Activated naive CD8-positive, alpha-beta T cell treated with anti-CD3 and anti-CD28 coated beads, Interleukin-2, amount 10 ng/mL, durations not matched to agents 7 days and 5 days (primary cell): ENCODE measurements at regions not wholly inside any gene's neighbourhood (a gene's known extent, or its start where the extent isn't known, plus 50 kb on each side); places are given as distances from the start of the nearest gene placed in this dataset.
"Not testable (repeated sequence)": the region's sequence is repeated elsewhere in the genome, so short reads cannot be mapped to it uniquely, and the experiment has no call there.

ENCODE experiments used
- ATAC-seq: fragments of 150-1000 bp; cut with Tn5 transposase; one replicate; pipeline ENCODE4 v1.10.0; 2021; ENCODE audit warnings: low read depth, moderate library complexity
- POLR2A ChIA-PET: fragments of 350-600 bp; sonication (Branson Sonifier 250); formaldehyde crosslinking; loops from one replicate; lab custom pipeline; 2021; ENCODE audit warnings: antibody characterized with exemption; lab: Charles Lee
- DNase-seq: peaks from one replicate; pipeline ENCODE4 v3.0.0; 2021
- H3K27ac Mint-ChIP-seq: one replicate; pipeline ENCODE4 v1.8.0; 2022; ENCODE audit warnings: mild to moderate bottlenecking, mixed read lengths
- H3K27me3 Mint-ChIP-seq: one replicate; pipeline ENCODE4 v1.8.0; 2022; ENCODE audit warnings: mild to moderate bottlenecking, moderate library complexity, mixed read lengths
- H3K36me3 Mint-ChIP-seq: one replicate; pipeline ENCODE4 v1.8.0; 2021; ENCODE audit warnings: mild to moderate bottlenecking, mixed read lengths
- H3K4me1 Mint-ChIP-seq: one replicate; pipeline ENCODE4 v1.8.0; 2021; ENCODE audit warnings: mixed read lengths
- H3K4me3 Mint-ChIP-seq: one replicate; pipeline ENCODE4 v1.8.0; 2022; ENCODE audit warnings: mild to moderate bottlenecking, moderate library complexity, mixed read lengths
- H3K9me3 Mint-ChIP-seq: one replicate; pipeline ENCODE4 v1.8.0; 2021; ENCODE audit warnings: mixed read lengths

DNA sequence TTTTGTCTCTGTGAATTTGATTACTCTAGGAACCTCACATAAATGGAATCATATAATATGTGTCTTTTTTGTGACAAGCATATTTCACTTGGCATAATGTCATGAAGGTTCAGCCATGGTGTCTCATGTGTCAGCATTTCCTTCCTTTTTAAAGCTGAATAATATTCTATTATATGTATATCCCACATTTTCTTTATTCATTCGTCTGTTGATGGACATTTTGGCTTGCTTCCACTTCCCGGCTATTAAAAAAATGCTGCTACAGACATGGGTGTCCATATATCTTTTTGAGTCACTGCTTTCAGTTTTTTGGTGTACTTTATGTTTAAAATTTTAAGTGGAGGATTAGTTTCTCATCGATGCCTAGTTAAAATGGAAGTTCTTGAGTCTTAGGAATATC lies 59.8 kb upstream of the C5orf63 start:
- Mint-ChIP-seq H3K4me3 (no peak overlapping the region), H3K27me3 (no peaks in the 10 kb centered on the region), H3K27ac (no peak overlapping the region), H3K9me3 (no peaks in the 10 kb centered on the region), H3K4me1 (no peaks in the 10 kb centered on the region), H3K36me3 (no peaks in the 10 kb centered on the region)
- no peak for ATAC-seq
- DNase-seq: no peak
- POLR2A ChIA-PET: no interaction called here

DNA sequence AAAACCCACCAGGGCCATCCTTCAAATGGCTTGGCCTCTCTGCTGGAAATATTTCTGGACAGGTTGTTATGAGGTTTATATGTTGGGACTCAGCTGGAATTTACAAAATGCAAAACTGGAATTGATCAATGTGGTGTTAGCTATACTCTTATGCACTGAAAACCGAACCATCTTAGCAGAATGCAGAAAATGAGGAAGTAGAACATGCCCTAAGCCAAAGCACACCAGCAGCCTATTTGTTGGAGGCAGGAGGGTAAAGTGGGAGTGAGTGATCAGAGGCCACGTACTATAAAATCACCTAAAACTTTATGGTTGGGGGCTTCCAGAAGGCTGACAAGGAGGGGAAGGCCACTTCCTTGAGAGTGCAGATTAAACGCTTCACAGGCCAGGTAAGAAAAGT lies 63.6 kb upstream of the C5orf63 start:
- peaks cover 11% of the 10 kb centered on the region for H3K27me3 Mint-ChIP-seq
- ATAC-seq: no peak

DNA sequence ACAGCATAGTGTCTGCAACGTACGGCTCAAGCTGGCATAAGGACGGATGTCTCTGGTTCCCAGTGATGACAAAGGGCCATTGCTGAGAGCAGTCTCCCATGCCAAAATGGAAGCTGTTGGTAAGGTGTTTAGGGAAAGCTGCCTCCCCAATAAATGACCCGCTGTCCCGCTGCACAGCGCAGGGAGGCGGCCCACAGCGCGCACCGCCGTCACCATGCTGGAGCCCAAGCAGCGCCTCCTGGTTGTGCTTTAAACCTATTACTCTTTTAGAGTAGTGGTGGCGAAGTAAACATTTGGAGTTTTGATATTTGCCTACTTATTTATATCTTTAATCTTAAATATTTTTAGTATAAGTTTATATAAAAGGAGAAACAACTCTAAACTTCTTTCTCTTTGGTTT lies 70.4 kb upstream of the C5orf63 start:
- POLR2A ChIA-PET: no interaction called here
- H3K36me3 Mint-ChIP-seq: no peaks in the 10 kb centered on the region
- no peak overlapping the region for H3K27ac Mint-ChIP-seq
- no peaks in the 10 kb centered on the region for H3K4me1 Mint-ChIP-seq
- no peaks in the 10 kb centered on the region for H3K9me3 Mint-ChIP-seq
- no peak for ATAC-seq
- no peak for DNase-seq
- no peak overlapping the region for H3K4me3 Mint-ChIP-seq
- peaks cover 11% of the 10 kb centered on the region for H3K27me3 Mint-ChIP-seq

More for the DNA sequence above, 63.6 kb upstream of the C5orf63 start:
- Mint-ChIP-seq H3K4me3 (no peak overlapping the region), H3K27ac (no peak overlapping the region), H3K9me3 (no peaks in the 10 kb centered on the region), H3K36me3 (no peaks in the 10 kb centered on the region), H3K4me1 (no peaks in the 10 kb centered on the region)
- DNase-seq: no peak
- POLR2A ChIA-PET: no interaction called here

DNA sequence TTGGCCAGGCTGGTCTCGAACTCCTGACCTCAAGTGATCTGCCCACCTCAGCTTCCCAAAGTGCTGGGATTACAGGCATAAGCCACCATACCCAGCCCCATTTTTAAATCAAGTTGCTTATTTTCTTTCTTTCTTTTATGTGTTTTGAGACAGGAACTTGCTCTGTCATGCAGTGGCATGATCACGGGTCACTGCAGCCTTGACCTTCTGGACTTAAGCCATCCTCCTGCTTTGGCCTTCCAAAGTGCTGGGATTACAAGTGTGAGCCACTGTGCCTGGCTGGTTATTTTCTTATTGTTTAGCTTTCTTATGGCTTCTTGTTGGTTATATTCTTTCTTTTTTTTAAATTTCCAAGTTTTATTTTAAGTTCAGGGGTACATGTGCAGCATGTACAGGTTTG lies 79.7 kb upstream of the C5orf63 start:
- no peak for ATAC-seq
- no peaks in the 10 kb centered on the region for H3K4me1 Mint-ChIP-seq
- H3K27me3 Mint-ChIP-seq: no peaks in the 10 kb centered on the region
- DNase-seq: no peak
- H3K27ac Mint-ChIP-seq: no peak overlapping the region
- no peaks in the 10 kb centered on the region for H3K36me3 Mint-ChIP-seq
- peaks cover 16% of the 10 kb centered on the region for H3K9me3 Mint-ChIP-seq
- POLR2A ChIA-PET: no interaction called here
- no peak overlapping the region for H3K4me3 Mint-ChIP-seq

DNA sequence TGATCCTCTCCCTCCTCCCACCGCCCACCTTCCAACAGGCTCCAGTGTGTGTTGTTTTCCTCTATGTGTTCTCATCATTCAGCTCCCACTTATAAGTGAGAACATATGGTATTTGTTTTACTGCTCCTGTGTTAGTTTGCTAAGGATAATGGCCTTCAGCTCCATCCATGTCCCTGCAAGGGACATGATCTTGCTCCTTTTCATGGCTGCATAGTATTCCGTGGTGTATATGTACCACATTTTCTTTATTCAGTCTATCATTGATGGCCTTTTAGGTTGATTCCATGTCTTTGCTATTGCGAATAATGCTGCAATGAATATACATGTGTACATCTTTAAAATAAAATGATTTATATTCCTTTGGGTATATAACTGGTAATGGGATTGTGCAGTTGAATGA lies 80.2 kb upstream of the C5orf63 start:
- ATAC-seq (no peak), DNase-seq (no peak)
- POLR2A ChIA-PET: no interaction called here
- Mint-ChIP-seq H3K27ac (no peak overlapping the region), H3K4me3 (no peak overlapping the region), H3K9me3 (peaks cover 17% of the 10 kb centered on the region), H3K4me1 (no peaks in the 10 kb centered on the region), H3K27me3 (no peaks in the 10 kb centered on the region), H3K36me3 (no peaks in the 10 kb centered on the region)

DNA sequence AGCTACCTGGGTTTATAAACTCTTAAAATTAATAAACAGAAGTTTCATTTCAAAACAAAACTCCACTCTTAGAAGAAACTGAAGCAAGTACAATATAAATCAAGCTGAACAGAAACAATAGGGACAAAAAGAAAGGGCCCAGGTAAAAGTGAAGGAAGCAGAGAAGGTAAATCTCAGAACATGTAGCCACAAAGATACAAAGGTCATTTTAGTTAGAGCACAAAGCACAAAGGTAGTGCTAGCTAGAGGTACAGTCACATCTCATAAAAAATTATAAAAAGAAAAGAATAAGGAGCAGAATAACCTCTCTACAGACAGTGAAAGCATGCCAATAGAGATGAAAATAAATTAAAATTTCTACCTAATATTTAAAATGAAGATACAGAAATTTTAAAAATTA lies 90.4 kb upstream of the C5orf63 start:
- ATAC-seq (no peak), DNase-seq (no peak)
- Mint-ChIP-seq H3K4me3 (no peak overlapping the region), H3K4me1 (no peaks in the 10 kb centered on the region), H3K36me3 (no peaks in the 10 kb centered on the region), H3K27me3 (peaks cover 13% of the 10 kb centered on the region), H3K27ac (no peak overlapping the region), H3K9me3 (no peaks in the 10 kb centered on the region)
- POLR2A ChIA-PET: no interaction called here

DNA sequence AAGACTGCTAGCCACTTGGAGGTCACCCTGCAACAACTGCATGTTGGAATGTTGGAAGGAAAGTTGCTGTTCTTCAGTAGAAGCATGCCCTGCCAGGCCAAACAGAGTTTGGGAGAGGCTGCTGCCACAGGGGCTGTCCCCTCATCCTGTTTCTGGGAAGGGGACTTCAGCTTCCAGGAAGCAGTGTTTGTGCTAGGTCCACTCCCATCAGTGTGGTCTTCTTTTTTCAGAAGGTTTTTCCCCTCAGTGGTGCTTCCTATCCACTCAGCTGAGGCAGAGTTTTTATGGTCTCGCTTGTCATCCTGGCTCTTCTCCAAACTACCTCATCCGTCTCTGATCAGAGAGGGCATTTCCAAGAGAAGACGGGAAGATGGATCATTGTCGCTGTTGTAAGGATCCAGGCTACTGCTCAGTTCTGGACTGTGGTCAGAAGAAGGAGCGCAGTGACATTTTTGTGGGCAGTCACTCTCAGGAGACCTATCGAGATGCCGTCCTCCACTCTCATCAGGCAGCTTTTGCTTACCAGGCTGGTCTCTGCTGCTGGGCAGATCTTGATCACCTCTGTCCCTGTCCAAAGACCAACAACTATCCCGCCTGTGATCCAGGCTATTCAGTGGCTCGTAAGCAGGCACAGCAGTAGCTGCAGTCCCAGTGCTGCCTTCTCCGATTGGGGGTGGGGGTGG lies 97.8 kb upstream of the C5orf63 start:
- Mint-ChIP-seq H3K36me3 (no peaks in the 10 kb centered on the region), H3K4me1 (no peaks in the 10 kb centered on the region), H3K27ac (no peak overlapping the region), H3K9me3 (peaks cover 2% of the 10 kb centered on the region), H3K4me3 (no peak overlapping the region), H3K27me3 (peaks cover 11% of the 10 kb centered on the region)
- no peak for ATAC-seq
- DNase-seq: no peak
- POLR2A ChIA-PET: no interaction called here

DNA sequence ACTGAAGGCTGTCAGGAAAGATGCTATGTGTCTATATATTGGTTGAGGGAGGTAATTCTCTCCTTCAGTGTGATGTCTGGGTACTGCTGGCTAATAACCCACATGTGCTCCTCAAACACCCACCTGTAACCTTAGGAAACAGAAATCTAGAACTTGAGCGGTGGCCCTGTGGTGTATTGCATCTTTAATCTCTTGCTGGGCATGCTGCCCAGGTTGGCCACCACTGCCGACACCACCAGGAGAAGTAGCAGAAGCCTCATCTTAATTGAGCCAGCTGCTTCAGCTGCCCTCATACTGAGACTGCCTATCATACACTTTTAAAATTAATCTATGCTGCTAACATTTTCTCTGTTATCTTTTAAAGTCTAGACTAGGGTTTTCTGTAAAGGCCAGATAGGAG lies 103.5 kb upstream of the C5orf63 start:
- no peaks in the 10 kb centered on the region for H3K4me1 Mint-ChIP-seq
- ATAC-seq (no peak), DNase-seq (no peak)
- POLR2A ChIA-PET: no interaction called here
- H3K4me3 Mint-ChIP-seq: no peak overlapping the region
- no peaks in the 10 kb centered on the region for H3K36me3 Mint-ChIP-seq
- H3K27me3 Mint-ChIP-seq: peaks cover 9% of the 10 kb centered on the region
- no peak overlapping the region for H3K27ac Mint-ChIP-seq
- H3K9me3 Mint-ChIP-seq: peaks cover 4% of the 10 kb centered on the region

DNA sequence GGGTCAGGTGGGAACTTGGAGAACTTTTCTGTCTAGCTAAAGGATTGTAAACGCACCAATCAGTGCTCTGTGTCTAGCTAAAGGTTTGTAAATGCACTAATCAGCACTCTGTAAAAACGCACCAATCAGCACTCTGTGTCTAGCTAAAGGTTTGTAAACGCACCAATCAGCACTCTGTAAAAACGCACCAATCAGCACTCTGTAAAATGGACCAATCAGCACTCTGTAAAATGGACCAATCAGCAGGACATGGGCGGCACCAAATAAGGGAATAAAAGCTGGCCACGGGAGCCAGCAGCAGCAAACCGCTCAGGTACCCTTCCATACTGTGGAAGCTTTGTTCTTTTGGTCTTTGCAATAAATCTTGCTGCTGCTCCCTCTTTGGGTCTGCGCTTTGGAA lies 108.0 kb upstream of the MEGF10 start:
- H3K4me3 Mint-ChIP-seq, H3K9me3 Mint-ChIP-seq, ATAC-seq, H3K4me1 Mint-ChIP-seq, H3K27me3 Mint-ChIP-seq, H3K36me3 Mint-ChIP-seq, DNase-seq, H3K27ac Mint-ChIP-seq, POLR2A ChIA-PET: not testable (repeated sequence)

DNA sequence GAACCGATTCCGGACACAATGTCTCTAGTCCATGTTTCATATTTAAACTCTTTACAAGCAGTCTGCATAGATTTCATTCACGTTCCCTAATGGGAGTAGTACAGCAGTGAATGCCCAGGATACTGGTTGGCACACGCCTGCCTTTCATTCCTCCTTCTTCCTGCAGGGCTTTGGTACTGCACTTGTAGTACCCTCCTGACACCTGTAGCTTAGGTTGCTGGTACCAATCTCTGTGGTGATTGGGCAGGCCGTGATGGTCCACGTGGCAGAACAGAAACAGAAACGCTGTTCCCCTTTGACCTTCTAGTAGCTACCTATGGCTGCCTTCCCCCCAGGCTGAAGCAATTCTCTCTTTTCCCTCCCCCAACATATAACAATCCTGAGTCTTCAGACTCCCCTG lies 107.3 kb upstream of the MEGF10 start:
- no peak for ATAC-seq
- H3K4me1 Mint-ChIP-seq: no peaks in the 10 kb centered on the region

DNA sequence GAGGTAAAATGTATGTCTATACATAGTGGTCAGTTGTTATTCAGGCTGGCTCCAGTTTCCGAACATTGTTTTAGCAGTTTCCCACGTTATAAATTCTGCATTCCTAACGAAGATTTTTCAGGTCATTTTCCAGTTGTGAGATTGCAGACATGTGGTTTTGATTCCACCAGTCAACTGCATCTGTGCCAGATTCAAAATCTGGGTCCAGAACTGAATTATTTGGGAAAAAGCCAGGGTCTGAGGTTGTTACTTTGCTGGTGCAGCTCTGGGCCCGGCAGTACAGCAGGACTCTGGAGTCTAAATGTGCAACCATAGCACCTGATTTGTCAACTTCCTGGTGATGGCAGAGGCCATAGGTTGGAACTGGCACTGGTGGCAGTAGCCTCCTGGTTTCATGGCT lies 105.7 kb upstream of the MEGF10 start:
- H3K9me3 Mint-ChIP-seq: no peaks in the 10 kb centered on the region
- peaks cover 8% of the 10 kb centered on the region for H3K27me3 Mint-ChIP-seq
- DNase-seq (no peak), ATAC-seq (no peak)
- H3K36me3 Mint-ChIP-seq: no peaks in the 10 kb centered on the region
- no peaks in the 10 kb centered on the region for H3K4me1 Mint-ChIP-seq
- no peak overlapping the region for H3K4me3 Mint-ChIP-seq
- POLR2A ChIA-PET: no interaction called here
- no peak overlapping the region for H3K27ac Mint-ChIP-seq

More for the DNA sequence above, 107.3 kb upstream of the MEGF10 start:
- Mint-ChIP-seq H3K36me3 (no peaks in the 10 kb centered on the region), H3K4me3 (no peak overlapping the region), H3K9me3 (no peaks in the 10 kb centered on the region), H3K27me3 (peaks cover 8% of the 10 kb centered on the region), H3K27ac (no peak overlapping the region)
- POLR2A ChIA-PET: no interaction called here
- no peak for DNase-seq

DNA sequence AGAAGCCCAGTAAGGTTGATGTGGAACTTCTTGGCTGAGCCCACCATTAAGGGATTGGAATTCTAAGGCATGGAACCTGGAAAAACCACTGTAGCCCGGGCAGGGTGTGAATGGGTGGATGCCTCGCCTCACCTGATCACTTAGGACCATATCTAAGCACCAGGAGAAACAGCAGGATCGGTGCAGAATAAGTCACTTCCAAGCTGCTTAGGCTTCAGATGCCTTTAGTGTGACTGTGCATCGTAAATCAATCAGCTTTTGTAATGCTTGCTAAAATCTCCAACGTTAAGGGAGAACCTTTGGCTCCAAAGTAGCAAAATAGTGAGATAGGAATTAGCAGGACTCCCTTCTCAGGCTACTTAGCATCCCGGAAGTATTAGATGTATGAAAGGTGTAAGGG lies 103.9 kb upstream of the MEGF10 start:
- Mint-ChIP-seq H3K27me3 (peaks cover 4% of the 10 kb centered on the region), H3K36me3 (no peaks in the 10 kb centered on the region), H3K9me3 (no peaks in the 10 kb centered on the region), H3K27ac (no peak overlapping the region), H3K4me3 (no peak overlapping the region), H3K4me1 (no peaks in the 10 kb centered on the region)
- ATAC-seq (no peak), DNase-seq (no peak)
- POLR2A ChIA-PET: no interaction called here

DNA sequence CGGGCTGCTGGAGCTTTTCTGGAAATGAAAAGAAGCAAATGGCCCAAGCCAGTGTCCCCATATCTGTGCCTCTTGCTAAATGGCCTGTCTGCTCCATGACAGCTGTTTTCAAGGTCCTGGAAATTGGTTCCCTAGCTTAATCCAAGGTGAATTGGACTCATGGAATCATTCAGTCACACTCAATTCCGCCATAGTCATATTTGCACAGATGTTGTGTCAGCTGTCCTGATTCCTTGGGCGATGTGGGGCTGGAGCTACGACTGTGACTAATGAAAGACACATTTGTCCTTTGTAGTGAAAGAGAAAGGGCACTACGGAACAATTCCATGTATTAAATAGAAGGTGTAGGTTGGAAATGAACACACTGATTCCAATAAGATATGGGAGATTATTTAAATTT lies 102.9 kb upstream of the MEGF10 start:
- no peaks in the 10 kb centered on the region for H3K27me3 Mint-ChIP-seq
- ATAC-seq (no peak), DNase-seq (no peak)
- H3K4me1 Mint-ChIP-seq: no peaks in the 10 kb centered on the region
- no peak overlapping the region for H3K4me3 Mint-ChIP-seq
- H3K36me3 Mint-ChIP-seq: no peaks in the 10 kb centered on the region
- POLR2A ChIA-PET: no interaction called here
- no peak overlapping the region for H3K27ac Mint-ChIP-seq
- no peaks in the 10 kb centered on the region for H3K9me3 Mint-ChIP-seq

DNA sequence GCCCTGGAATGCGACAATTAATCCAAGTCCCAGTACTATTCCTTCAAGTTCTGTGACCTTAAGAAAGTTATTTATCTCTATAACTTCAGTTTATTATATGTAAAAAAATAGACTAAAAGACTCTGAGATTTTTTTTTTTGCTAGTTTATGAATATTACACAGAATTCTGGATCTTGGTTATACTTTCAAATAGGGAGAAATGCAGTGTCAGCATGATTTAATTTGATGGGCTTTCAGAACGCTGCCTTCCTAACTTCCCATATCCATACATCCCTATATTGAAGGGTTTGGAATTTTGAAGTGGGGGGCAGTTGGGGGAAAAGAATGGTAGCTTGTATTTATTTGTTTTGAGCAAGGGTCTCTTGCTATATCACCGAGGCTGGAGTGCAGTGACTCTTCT lies 98.4 kb upstream of the MEGF10 start:
- ATAC-seq: no peak
- no peak overlapping the region for H3K4me3 Mint-ChIP-seq
- POLR2A ChIA-PET: no interaction called here
- DNase-seq: no peak
- H3K4me1 Mint-ChIP-seq: no peaks in the 10 kb centered on the region
- no peaks in the 10 kb centered on the region for H3K36me3 Mint-ChIP-seq
- H3K9me3 Mint-ChIP-seq: no peaks in the 10 kb centered on the region
- peaks cover 7% of the 10 kb centered on the region for H3K27me3 Mint-ChIP-seq
- no peak overlapping the region for H3K27ac Mint-ChIP-seq
